ENCODE measurements at regions not wholly inside any gene's neighbourhood (a gene's known extent, or its start where the extent isn't known, plus 50 kb on each side); places are given as distances from the start of the nearest gene placed in this dataset.

- DNase-seq, result no peak
- Histone ChIP-seq H4K20me1 (ENCODE audit: insufficient read depth, low read length) (no peaks in the 10 kb centered on the region), H3K27me3 (replicated peaks; ENCODE audit: insufficient read depth, low read length) (no peaks in the 10 kb centered on the region), H3K27ac (ENCODE audit: low read length) (no peak overlapping the region), H3K4me3 (ENCODE audit: low read length) (no peak overlapping the region), H3K9ac (ENCODE audit: low read length) (no peak overlapping the region), H3F3A (ENCODE audit: insufficient read depth, low read length) (no peaks in the 10 kb centered on the region), H3K9me3 (replicated peaks; ENCODE audit: insufficient read depth, low read length) (no peaks in the 10 kb centered on the region), H3K9me2 (replicated peaks; ENCODE audit: insufficient read depth, low read length) (no peaks in the 10 kb centered on the region), H2AFZ (ENCODE audit: low read length) (no peak overlapping the region), H3K4me1 (ENCODE audit: low read length) (no peaks in the 10 kb centered on the region), H3K4me2 (ENCODE audit: low read depth, low read length) (no peak overlapping the region), H3K36me3 (replicated peaks; ENCODE audit: insufficient read depth, low read length) (no peaks in the 10 kb centered on the region), H3K79me2 (ENCODE audit: low read length) (no peaks in the 10 kb centered on the region)
- TF ChIP-seq EZH2phosphoT487 (IDR thresholded peaks at IDR 0.05; ENCODE audit: low read length) (no peak), EZH2 (optimal IDR thresholded peaks at IDR 0.05; ENCODE audit: low read depth, low read length) (no peak), CTCF (IDR thresholded peaks at IDR 0.05; ENCODE audit: low read length) (no peak)
Measured at GRCh38 chr1:222045786-222046185, 303.9 kb upstream of the DUSP10 start.

- Histone ChIP-seq H4K20me1 (ENCODE audit: insufficient read depth, low read length) (no peaks in the 10 kb centered on the region), H3K4me2 (ENCODE audit: low read depth, low read length) (no peak overlapping the region), H3K27ac (ENCODE audit: low read length) (no peak overlapping the region), H3K36me3 (replicated peaks; ENCODE audit: insufficient read depth, low read length) (no peaks in the 10 kb centered on the region), H3F3A (ENCODE audit: insufficient read depth, low read length) (no peaks in the 10 kb centered on the region), H3K9me3 (replicated peaks; ENCODE audit: insufficient read depth, low read length) (no peaks in the 10 kb centered on the region), H3K9me2 (replicated peaks; ENCODE audit: insufficient read depth, low read length) (no peaks in the 10 kb centered on the region), H3K4me3 (ENCODE audit: low read length) (no peak overlapping the region), H3K79me2 (ENCODE audit: low read length) (no peaks in the 10 kb centered on the region), H3K4me1 (ENCODE audit: low read length) (no peaks in the 10 kb centered on the region), H3K27me3 (replicated peaks; ENCODE audit: insufficient read depth, low read length) (no peaks in the 10 kb centered on the region), H2AFZ (ENCODE audit: low read length) (no peak overlapping the region), H3K9ac (ENCODE audit: low read length) (no peak overlapping the region)
- DNase-seq, result no peak
- TF ChIP-seq CTCF (IDR thresholded peaks at IDR 0.05; ENCODE audit: low read length), result no peak
- TF ChIP-seq EZH2phosphoT487 (IDR thresholded peaks at IDR 0.05; ENCODE audit: low read length), result no peak
- no peak for TF ChIP-seq EZH2 (optimal IDR thresholded peaks at IDR 0.05; ENCODE audit: low read depth, low read length)
Measured at GRCh38 chr1:222045236-222045635, 303.3 kb upstream of the DUSP10 start.

GRCh38 chr1:222043444-222044292, 301.8 kb upstream of the DUSP10 start:
- Histone ChIP-seq H3K79me2 (ENCODE audit: low read length) (no peaks in the 10 kb centered on the region), H3K9ac (ENCODE audit: low read length) (no peak overlapping the region), H2AFZ (ENCODE audit: low read length) (no peak overlapping the region), H3K9me2 (replicated peaks; ENCODE audit: insufficient read depth, low read length) (no peaks in the 10 kb centered on the region), H3F3A (ENCODE audit: insufficient read depth, low read length) (no peaks in the 10 kb centered on the region), H3K4me2 (ENCODE audit: low read depth, low read length) (no peak overlapping the region), H3K36me3 (replicated peaks; ENCODE audit: insufficient read depth, low read length) (no peaks in the 10 kb centered on the region), H3K4me3 (ENCODE audit: low read length) (no peak overlapping the region), H3K27ac (ENCODE audit: low read length) (no peak overlapping the region), H3K27me3 (replicated peaks; ENCODE audit: insufficient read depth, low read length) (no peaks in the 10 kb centered on the region), H4K20me1 (ENCODE audit: insufficient read depth, low read length) (no peaks in the 10 kb centered on the region), H3K9me3 (replicated peaks; ENCODE audit: insufficient read depth, low read length) (no peaks in the 10 kb centered on the region), H3K4me1 (ENCODE audit: low read length) (no peaks in the 10 kb centered on the region)
- DNase-seq, result no peak
- TF ChIP-seq EZH2 (optimal IDR thresholded peaks at IDR 0.05; ENCODE audit: low read depth, low read length), result no peak
- TF ChIP-seq EZH2phosphoT487 (IDR thresholded peaks at IDR 0.05; ENCODE audit: low read length), result no peak
- no peak for TF ChIP-seq CTCF (IDR thresholded peaks at IDR 0.05; ENCODE audit: low read length)
